Dermis blood vessel endothelial cell (primary cell): ENCODE measurements at regions not wholly inside any gene's neighbourhood (a gene's known extent, or its start where the extent isn't known, plus 50 kb on each side); places are given as distances from the start of the nearest gene placed in this dataset.
"Not testable (repeated sequence)": the region's sequence is repeated elsewhere in the genome, so short reads cannot be mapped to it uniquely, and the experiment has no call there.

Source experiments
- DNase-seq: peaks from one replicate; pipeline ENCODE4 v3.0.0; 2010

DNA sequence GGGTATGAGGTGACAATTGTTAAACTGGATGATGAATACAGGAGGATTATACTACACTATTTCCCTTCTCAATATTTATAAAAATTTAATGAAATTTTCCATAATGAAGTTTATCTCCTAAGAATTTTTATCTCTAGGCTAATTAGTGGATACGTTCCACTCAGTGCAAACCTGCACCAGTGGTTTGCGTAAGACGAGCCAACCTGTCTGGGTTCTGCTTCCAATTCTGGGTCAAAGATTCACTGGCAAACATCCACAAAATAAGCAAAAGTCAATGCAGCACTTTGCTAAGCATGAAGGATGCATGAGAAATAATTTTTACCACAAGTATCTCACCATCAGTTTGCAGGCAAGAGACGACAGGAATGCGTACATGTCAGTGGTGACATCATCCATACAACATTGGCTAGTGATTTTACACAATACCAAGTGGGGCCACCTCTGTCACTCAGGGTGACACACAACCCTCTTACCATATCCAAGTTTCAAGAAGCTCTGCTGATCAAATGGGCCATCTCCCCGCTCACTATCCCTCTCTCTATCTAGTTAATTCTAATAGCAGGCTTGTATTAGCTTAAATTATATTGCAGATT lies 51.7 kb downstream of the FAM50B start:
- DNase-seq, result no peak

DNA sequence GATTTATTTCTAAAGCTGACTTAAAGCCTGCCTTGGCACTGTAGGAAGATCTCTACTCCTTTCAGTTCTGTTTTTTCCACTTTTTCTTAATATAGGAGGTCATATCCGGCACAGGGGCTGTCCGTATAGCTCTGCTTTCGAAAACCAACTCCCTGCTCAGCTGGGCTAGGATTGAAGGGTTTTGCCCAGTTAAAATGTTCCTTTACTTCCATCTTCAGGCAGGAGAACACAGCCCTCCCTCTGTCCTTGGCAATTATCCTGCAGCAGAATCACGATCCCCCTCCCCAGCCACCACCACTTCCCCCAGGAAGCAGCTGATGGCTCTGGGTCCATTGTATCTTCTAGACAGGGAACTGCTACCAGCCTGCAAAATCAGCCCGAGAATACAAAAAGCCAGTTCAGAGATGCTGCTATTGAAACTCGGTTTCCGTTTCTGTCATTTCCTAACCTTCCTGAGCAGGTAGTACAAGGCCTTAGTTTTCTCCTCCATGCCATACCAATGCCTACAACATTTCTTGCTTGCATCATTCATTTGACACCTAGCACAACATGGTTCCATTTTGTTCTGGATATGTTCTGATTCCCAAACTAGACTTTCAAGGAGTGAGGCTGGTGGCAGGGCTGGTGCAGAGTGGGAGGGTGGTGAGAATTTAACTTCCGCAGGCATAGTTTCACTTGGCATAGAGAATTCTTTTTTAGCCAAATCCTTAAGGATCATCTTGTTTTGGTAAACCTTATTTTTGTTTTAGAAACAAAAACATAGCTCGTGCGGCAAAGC lies 53.9 kb downstream of the FAM50B start:
- DNase-seq, result no peak

DNA sequence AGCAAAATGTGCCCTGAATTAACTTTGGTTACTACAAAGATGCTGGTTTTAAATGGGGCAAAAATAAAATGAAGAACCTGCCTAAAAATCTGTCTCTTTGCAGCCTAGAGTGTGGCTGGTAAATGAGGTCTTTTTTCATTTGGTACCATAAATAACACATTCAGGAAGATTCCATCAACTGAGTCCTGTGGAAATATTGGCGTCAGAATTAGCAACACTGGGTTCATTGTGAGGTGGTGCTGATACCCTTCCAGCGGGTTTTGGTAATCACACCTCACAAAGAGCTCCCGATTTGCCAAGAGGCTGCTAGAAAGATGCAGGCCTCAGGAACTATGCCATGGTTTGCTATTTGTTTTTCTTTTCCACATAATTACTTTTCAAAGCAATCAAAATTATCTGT lies 55.3 kb downstream of the FAM50B start:
- no peak for DNase-seq

DNA sequence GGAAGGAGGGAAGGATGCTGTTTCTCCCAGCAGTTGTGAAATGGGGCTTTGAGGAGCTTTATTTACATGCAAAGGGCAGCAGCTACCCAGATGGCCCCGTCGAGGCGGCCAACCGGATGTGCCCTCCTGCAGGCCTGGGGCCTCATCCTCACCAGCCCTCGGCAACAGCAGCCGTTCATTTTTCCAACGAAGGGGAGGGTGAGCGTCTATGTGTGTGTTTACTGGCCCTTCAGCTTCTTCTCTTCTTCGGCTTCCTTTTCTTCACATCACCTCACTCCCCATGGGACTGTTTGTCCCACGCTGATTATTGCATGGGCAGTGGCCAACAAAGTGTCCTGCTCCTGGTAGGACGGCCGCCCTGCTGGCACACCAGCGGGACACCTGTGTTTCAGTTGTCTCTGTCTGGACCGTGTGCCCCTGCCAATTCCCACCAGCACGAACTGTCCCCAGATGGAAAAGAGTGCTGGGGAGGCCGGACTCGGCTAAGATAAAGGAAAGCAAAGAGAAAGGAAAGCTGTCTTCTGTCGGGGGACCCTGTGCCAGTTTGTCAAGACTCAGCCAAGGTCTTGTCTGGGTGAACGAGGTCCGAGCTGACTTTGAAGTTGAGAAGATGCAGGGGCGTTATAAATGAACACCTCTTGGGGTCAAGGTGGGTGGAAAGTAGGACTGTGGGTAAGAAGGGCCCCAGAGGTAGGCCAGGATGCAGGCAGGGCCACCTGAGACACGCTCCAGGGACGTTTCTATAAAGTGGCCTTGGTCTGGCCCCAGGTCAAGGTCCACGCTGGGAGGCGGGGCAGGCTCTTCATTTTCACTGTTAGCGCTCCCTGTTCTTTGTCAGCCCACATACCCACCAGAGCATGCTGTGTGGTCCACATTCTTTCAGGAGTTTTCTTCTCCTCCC lies 57.0 kb downstream of the FAM50B start:
- DNase-seq, result no peak

DNA sequence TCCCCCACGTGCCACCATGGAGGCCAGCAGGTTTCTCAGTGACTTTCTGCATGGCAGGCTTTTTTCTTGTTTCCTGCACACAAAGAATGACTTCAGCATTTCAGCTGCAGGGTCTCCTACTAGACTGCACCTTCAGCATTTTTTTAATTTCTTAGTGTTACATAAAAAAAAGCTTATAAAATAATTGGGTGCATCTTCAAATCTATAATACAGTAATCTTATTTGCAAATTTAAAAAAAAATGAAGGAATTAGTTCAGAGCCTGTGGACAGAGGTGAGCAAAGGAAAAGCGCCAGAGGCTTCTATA lies 57.6 kb downstream of the FAM50B start:
- DNase-seq, result no peak

DNA sequence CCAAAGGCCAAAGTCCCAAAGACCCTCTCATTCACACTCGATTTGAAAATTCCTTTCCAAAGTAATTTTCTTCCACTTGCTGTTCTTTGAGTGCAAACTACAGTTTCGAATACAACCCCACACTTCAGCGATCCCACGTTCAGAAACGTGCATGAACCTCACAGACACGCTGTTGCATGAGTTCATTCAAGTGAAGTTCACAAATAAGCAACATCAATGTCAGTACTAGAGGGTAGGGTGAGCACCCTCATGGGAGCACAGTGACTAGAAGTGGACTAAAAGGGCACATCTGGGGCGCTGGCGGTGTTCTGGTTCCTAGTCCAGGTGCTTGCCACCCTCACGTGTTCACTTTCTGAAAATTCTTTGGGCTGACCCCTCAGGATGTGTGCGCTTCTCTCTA lies 59.0 kb downstream of the FAM50B start:
- no peak for DNase-seq

DNA sequence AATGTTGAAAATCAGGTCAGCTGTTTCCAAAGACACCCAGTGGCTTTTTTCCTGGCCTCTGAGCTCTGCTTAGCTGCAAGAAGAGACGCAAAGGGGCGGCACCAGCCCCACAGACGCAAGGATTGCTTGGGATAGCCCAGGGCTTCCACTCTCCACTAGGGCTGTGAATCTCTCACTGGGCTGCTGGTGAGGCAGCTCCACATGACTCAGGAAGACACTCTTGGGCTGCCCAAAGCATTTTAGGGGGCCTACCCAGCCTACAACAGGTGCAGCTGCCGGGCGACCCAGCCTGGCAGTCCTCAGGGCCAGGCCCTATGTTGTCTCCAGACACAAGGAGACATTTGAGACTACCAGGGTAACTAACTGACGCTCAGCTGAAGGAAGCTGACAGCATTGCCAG lies 59.8 kb downstream of the FAM50B start:
- no peak for DNase-seq

DNA sequence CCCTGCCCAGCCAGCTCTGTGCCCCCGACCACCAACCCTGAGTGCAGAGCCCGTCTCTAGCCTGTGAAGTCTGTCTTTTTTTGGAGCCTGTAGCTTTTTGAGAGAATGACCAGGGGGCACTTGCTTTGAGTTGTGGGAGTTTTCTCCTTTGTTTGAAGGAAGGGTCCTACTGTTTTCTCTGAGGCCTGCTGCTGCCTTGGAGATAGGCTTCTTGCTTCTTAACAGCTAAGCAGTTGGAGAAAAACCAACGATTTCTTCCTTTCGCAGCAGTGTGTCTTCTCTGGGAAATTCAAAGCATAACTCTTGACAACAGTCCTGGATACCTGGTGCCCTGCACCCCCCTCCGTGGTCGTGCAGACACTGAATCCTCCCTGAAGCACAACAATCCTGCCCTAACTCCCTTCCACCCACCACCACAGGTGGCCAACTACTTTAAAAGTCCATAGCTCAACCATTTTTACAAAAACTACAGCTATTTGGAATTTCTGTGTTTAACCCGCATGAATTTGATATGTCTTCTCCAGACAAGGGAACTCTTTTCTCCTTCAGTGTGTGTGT lies 61.0 kb downstream of the FAM50B start:
- DNase-seq, result no peak

DNA sequence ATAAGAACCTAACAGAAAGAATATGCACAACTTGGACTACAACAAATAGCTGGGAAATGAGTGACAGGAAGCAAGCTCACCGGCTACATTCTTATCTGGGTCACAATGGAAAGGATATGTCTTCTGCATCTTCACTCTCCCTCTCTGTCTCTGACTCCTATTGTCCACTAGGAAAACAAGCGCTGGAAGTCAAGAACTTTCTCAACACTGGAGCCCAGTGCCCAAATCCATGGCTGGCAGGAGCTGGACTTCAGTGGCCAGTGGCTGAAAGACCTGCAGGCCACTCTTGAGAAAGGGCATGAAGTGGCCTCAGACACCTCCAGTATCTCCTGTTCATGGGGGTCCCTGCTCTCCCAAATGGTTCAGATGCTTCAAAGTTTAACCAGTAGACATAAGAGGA lies 62.0 kb downstream of the FAM50B start:
- DNase-seq, result peak; percentile 63

DNA sequence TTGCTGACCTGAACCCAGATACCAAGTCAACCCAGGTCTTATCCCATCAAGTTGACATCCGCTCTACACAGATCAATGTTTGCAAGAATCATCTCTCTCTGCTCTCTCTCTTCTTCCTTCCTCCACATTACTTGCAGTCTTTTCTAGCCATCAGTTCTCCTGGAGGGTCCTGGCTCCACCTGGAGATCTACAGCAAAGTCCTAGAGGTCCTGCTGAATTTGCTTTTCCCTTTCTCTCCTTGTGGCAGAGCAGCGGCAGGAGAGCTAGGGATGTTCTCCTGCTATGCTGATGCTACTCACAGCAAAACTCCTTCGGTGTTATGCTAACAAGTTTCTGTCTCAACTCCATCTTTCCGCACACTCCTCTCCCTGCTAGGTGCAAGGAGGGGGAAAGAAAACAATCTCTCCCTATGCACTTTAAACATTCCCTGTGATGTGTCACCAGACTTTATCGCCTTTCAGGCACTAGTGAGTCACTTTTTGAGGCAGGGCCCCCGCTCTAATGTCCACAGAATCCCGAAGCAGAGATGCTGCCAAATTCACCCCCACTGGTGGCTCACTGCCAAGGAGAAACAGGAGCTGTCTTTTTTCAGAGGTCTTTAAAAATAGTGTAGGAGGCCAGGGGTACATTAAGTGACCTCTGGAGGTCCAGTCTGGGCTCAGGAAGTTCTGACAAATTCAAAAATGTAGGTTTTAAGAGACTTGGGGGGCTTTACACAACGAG lies 62.6 kb downstream of the FAM50B start:
- DNase-seq, result peak; percentile 88

DNA sequence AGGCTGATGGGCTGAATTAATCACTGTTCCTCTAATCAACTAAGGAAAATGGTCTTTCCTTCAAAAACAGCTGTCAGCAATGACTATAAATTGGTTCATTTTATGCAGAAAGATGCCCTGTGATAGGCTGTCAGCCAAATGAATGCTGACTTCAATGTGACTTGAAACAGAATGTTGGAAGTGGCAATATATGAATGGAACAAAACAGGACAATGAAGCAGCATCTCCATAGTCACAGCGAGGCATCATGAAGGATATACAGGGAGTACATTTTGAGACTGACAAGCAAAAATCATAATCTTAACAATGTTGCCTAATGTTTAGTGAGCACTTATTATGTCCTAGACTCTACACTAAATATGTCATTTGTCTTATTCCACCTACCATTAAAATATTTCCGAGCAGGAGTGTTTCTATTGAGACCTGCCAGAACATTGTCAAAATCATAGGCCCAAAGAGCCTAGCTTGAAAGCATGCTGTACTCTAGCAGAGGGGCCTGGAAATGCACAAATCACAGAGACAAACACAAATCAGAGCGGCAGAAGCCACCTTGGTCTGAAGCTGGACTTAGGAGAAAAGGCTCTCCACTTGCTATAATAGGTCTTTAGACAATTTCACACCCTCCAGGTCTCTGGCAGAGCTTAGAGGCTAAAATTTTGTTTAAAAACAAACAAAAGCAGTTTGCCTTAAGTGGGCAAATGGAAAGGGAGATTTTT lies 63.3 kb downstream of the FAM50B start:
- DNase-seq, result peak; percentile 70

DNA sequence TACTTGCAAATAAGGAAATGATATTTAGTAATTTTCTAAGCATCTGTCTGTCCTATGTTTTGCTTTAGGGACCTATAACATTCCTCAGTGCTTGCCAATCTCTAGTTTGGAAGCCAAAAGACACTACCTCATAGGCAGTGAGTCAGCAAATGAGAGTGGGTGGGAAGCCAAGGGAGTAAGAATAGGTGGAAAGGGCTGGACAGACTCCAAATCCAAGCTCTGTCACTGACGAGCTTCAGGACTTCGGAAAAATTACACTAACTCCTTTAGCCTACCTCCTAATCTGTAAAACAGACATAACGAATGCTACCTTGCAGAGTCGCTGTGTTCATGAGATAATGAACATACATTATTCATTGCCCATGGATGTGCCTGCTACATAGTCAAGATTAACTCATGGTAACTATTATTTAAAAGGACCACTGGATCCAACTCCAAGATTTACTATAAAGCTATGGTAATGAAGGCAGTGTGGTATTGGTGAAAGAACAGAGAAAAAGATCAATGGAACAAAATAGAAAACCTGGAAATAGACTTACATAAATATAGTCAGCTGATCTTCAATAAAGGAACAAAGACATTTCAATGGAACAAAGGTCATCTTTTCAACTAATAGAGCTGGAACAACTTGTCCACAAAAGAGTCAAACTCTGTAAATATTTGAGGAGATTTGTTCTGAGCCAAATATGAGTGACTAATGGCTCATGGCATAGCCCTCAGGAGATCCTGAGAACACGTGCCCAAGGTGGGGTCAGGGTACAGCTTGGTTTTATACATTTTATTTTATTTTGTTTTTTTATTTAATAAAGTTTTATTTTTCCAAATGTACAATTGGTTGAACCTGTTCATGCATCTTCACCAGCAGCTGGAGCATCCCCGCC lies 64.1 kb downstream of the FAM50B start:
- DNase-seq, result peak; percentile 99

DNA sequence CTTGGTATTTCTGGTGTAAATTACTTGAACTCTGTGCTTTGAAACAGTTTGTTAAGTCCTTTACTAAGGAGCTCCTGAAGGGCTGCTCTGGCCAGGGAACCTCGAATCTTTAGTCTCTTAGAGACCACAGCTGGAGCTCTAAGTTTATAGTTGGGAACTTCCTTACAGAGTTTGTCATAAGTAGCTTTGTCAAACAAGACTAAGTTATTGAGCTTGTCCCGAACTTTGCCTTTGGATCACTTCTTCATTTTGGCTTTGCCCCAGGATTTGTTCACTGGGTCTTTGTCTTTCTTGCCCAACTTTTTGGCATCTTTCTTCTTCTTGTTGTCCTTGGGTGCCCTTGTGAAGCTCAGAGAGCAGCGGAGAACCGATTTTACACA lies 64.8 kb downstream of the FAM50B start:
- DNase-seq, result no peak

DNA sequence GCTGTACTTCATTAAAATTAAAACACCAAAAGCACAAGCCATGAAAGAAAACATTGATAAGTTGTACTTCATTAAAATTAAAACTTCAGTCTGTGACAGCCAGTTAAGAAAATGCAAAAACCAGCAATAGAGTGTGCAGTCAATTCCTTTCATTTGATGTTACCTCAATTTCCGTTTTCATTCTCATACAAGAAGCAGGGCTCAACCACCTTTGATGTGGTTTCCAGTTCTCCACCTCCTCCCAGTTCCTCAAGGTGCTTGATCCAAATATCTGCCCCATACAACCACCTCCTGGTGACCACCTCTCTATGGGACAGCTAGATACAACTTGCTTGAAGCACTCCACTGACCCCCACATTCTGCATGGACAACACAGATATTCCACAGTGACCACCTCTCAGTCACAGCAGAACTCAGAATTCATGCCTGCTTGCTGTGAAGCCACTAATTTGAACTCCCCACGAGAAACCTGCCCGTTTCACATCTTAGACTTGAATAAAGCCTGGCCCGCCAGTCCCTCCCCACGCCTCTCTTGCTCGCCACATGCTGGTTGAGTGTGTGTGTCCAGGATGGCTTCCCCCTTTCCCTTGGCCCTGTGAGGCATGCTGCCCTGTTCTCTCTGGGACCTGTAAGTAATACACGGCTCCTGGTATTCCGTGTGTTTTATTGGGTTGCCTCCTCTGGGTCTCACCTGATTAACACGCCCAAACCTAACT lies 66.1 kb downstream of the FAM50B start:
- no peak for DNase-seq

DNA sequence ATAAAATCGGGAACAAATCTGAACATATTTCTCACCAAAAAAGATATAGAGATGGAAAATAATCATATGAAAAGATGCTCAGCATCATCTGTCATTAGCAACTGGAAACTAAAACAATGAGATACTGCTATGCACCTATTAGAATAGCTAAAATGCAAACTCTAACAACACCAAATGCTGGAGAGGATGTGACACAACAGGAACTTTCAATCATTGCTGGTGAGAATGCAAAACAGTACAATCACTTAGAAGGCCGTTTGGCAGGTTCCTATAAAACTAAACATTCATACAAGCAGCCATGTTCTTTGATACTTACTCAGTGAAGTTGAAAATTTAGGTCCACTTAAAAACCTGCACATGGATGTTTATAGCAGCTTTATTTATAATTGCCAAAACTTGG lies 67.0 kb downstream of the FAM50B start:
- DNase-seq, result peak; percentile 86

DNA sequence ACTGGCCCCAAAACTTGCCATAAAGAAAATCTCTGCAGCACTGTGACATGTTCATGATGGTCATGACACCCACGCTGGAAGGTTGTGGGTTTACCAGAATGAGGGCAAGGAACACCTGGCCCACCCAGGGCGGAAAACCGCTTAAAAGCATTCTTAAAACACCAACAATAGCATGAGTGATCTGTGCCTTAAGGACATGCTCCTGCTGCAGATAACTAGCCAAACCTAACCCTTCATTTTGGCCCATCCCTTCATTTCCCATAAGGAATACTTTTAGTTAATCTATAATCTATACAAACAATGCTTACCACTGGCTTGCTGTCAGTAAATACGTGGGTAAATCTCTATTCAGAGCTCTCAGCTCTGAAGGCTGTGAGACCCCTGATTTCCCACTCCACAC lies 67.6 kb downstream of the FAM50B start:
- DNase-seq, result not testable (repeated sequence)

DNA sequence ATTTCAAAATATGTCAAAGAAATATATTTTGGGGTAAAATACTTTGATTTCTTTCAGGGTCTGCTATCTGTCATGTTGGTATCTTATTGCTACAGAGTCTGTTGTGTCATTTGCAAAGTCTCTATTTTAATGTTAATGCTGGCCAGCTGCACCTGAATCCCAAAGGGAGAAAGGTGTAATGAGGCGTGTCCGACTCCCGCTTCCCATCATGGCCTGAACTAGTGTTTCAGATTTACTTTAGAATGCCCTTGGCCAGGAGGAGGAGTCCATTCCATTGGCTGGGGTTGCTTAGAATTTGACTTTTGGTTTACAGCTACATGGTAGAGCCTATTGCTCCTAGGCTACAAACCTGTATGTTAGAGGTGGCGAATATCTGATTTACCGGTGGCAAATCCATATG lies 69.3 kb downstream of the FAM50B start:
- no peak for DNase-seq

DNA sequence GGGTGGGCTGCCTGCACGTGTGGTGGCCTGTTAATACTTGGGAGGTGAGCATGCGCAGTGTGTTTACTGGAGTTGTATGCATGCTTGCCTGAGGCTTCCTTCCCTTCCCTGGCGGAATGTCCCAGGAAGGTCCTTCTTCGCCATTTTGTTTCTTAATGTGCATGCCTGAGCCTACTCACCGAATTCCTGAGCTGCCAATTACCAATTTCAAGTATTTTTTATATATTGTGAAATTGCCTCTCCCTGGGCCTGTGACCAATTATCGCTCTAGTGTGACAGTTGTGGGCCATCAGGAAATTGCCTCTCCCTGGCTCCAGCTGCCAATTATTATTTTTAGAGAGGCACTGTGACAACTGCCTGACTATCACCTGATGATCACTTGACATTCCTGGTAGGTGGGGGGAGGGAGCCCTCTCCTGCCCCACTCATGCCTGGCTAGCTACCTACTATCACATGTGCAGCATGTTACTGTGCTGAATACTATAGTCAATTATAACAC lies 70.0 kb downstream of the FAM50B start:
- no peak for DNase-seq

DNA sequence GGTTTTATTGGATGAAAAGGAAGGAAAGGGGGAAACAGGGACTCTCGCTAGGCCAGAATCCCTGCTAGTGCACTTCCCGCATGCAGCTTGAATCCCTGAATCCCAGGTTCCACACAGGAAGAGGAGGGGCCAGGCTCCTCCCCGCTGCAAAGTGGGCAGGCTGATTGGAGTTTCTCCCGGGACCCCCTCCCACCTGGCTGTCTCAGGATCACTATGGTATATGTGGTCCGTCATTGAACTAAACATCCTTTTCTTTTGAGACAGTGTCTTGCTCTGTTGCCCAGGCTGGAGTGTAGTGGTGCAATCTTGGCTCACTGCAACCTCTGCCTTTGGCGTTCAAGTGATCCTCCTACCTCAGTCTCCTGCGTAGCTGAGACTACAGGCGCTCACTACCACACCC lies 70.7 kb downstream of the FAM50B start:
- no peak for DNase-seq

DNA sequence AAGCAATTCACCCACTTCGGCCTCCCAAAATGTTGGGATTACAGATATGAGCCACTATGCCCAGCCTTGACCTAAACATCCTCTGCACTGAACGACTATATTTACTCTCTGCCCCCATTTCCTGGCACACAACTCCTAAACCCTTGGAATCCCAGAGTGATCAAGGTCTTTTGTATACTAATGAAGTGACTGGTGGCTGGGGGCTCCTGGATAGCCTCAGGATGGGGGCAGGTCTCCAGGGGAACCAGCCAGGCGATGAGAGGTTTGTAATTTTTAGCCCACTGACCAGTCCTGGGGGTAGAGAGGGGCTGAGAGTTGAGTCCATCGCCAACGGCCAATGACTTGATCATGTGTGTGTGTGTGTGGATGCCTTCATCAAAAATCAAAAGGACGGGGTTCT lies 71.1 kb downstream of the FAM50B start:
- no peak for DNase-seq
